ENCODE measurements at regions not wholly inside any gene's neighbourhood (a gene's known extent, or its start where the extent isn't known, plus 50 kb on each side); places are given as distances from the start of the nearest gene placed in this dataset.

DNA sequence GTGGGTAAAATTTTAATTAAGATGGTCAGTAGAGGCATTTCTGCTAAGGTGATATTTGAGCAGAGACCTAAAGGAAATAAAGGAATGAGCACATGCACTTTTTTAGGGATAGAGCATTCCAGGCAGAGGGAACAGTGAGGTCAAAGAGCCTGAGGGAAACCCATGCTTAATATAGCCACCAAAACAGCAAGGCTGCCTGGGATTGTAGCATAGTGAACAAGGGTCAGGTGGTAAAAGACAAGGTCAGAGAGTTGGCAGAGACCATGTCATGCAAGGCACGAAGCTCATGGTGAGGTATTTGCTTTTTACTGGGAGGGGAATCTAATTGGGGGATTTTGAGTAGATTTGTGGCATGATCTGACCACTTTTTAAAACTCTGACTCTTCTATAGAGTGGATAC is 344.6 kb upstream of the LRRC7 start:
- TF ChIP-seq CTCF (IDR thresholded peaks at IDR 0.05; ENCODE audit: low read length): no peak
- no peak for TF ChIP-seq EZH2 (IDR thresholded peaks at IDR 0.05; ENCODE audit: borderline replicate concordance, low read length)
- Histone ChIP-seq H3F3A (ENCODE audit: insufficient read depth, low read length) (no peaks in the 10 kb centered on the region), H3K9me3 (ENCODE audit: low read length) (no peaks in the 10 kb centered on the region), H2AFZ (ENCODE audit: low read length) (no peak overlapping the region), H3K36me3 (ENCODE audit: insufficient read depth, low read length) (no peaks in the 10 kb centered on the region), H3K9ac (ENCODE audit: low read length) (no peak overlapping the region), H4K20me1 (ENCODE audit: insufficient read depth, low read length) (no peaks in the 10 kb centered on the region), H3K27me3 (ENCODE audit: insufficient read depth, low read length) (no peaks in the 10 kb centered on the region), H3K79me2 (ENCODE audit: insufficient read depth, low read length) (no peaks in the 10 kb centered on the region), H3K4me2 (ENCODE audit: low read length) (no peak overlapping the region), H3K4me3 (ENCODE audit: low read depth, low read length, poor library complexity, severe bottlenecking) (no peak overlapping the region), H3K27ac (ENCODE audit: low read depth, low read length, poor library complexity, severe bottlenecking) (no peak overlapping the region), H3K4me1 (ENCODE audit: insufficient read depth, low read length, severe bottlenecking) (no peaks in the 10 kb centered on the region), H3K9me2 (ENCODE audit: low read depth, low read length) (no peaks in the 10 kb centered on the region)

DNA sequence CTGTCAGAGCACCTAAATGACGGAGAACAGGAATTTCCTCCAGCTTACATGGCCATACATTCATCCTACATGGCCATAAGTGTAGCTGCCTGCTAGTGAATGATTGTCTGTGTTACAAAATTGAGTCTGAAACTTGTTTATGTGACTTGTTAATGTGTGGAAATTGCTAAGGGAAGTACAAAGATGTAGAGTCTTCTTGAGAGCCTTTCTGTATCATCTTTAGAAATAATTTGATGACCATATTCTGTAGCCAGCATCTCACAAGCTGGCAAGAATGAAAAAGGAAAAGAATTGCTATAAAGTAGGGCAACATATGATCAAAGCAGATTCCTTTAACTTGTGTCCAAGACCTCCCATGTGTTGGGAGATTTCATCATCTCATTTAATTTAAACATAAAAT is 339.2 kb upstream of the LRRC7 start:
- H2AFZ ChIP-seq (ENCODE audit: low read length): no peak overlapping the region
- TF ChIP-seq CTCF (IDR thresholded peaks at IDR 0.05; ENCODE audit: low read length): no peak
- TF ChIP-seq EZH2 (IDR thresholded peaks at IDR 0.05; ENCODE audit: borderline replicate concordance, low read length): no peak
- H3K79me2 ChIP-seq (ENCODE audit: insufficient read depth, low read length): no peaks in the 10 kb centered on the region
- H3F3A ChIP-seq (ENCODE audit: insufficient read depth, low read length): no peaks in the 10 kb centered on the region
- no peak overlapping the region for H3K4me3 ChIP-seq (ENCODE audit: low read depth, low read length, poor library complexity, severe bottlenecking)
- H4K20me1 ChIP-seq (ENCODE audit: insufficient read depth, low read length): no peaks in the 10 kb centered on the region
- H3K9me2 ChIP-seq (ENCODE audit: low read depth, low read length): no peaks in the 10 kb centered on the region
- H3K27me3 ChIP-seq (ENCODE audit: insufficient read depth, low read length): no peaks in the 10 kb centered on the region
- H3K4me2 ChIP-seq (ENCODE audit: low read length): no peak overlapping the region
- no peak overlapping the region for H3K27ac ChIP-seq (ENCODE audit: low read depth, low read length, poor library complexity, severe bottlenecking)
- H3K9me3 ChIP-seq (ENCODE audit: low read length): no peaks in the 10 kb centered on the region
- no peaks in the 10 kb centered on the region for H3K36me3 ChIP-seq (ENCODE audit: insufficient read depth, low read length)
- H3K4me1 ChIP-seq (ENCODE audit: insufficient read depth, low read length, severe bottlenecking): no peaks in the 10 kb centered on the region
- H3K9ac ChIP-seq (ENCODE audit: low read length): no peak overlapping the region

GRCh38 chr1:69230208-69230607 is 337.5 kb upstream of the LRRC7 start:
- H3K4me1 ChIP-seq (ENCODE audit: insufficient read depth, low read length, severe bottlenecking): no peaks in the 10 kb centered on the region
- H3K9me3 ChIP-seq (ENCODE audit: low read length): no peaks in the 10 kb centered on the region

More at GRCh38 chr1:69230208-69230607, 337.5 kb upstream of the LRRC7 start:
- no peaks in the 10 kb centered on the region for H3F3A ChIP-seq (ENCODE audit: insufficient read depth, low read length)
- H3K4me3 ChIP-seq (ENCODE audit: low read depth, low read length, poor library complexity, severe bottlenecking): no peak overlapping the region
- H3K4me2 ChIP-seq (ENCODE audit: low read length): no peak overlapping the region
- no peak for TF ChIP-seq EZH2 (IDR thresholded peaks at IDR 0.05; ENCODE audit: borderline replicate concordance, low read length)
- TF ChIP-seq CTCF (IDR thresholded peaks at IDR 0.05; ENCODE audit: low read length): no peak
- H2AFZ ChIP-seq (ENCODE audit: low read length): no peak overlapping the region
- H4K20me1 ChIP-seq (ENCODE audit: insufficient read depth, low read length): no peaks in the 10 kb centered on the region
- no peaks in the 10 kb centered on the region for H3K9me2 ChIP-seq (ENCODE audit: low read depth, low read length)
- H3K9ac ChIP-seq (ENCODE audit: low read length): no peak overlapping the region
- H3K27me3 ChIP-seq (ENCODE audit: insufficient read depth, low read length): no peaks in the 10 kb centered on the region
- no peaks in the 10 kb centered on the region for H3K79me2 ChIP-seq (ENCODE audit: insufficient read depth, low read length)
- no peaks in the 10 kb centered on the region for H3K36me3 ChIP-seq (ENCODE audit: insufficient read depth, low read length)
- H3K27ac ChIP-seq (ENCODE audit: low read depth, low read length, poor library complexity, severe bottlenecking): no peak overlapping the region
